ENCODE measurements at regions not wholly inside any gene's neighbourhood (a gene's known extent, or its start where the extent isn't known, plus 50 kb on each side); places are given as distances from the start of the nearest gene placed in this dataset.

- DNase-seq (ENCODE audit: extremely low spot score), result no peak
- ChIA-PET CTCF (no interaction called here), POLR2A (no interaction called here)
- TF ChIP-seq HDGF (IDR thresholded peaks at IDR 0.05; ENCODE audit: borderline replicate concordance) (no peak), SP1 (IDR thresholded peaks at IDR 0.05) (no peak), FOXK2 (IDR thresholded peaks at IDR 0.05) (no peak), L3MBTL2 (conservative IDR thresholded peaks at IDR 0.05) (no peak), PKNOX1 (IDR thresholded peaks at IDR 0.05) (no peak), NFRKB (IDR thresholded peaks at IDR 0.05) (no peak), ZNF384 (IDR thresholded peaks at IDR 0.05) (no peak), BHLHE40 (IDR thresholded peaks at IDR 0.05; ENCODE audit: borderline replicate concordance) (no peak), LEF1 (IDR thresholded peaks at IDR 0.05; ENCODE audit: borderline replicate concordance) (no peak), ARNT (IDR thresholded peaks at IDR 0.05) (no peak), CTBP1 (IDR thresholded peaks at IDR 0.05; ENCODE audit: borderline replicate concordance) (no peak), FOXA1 (IDR thresholded peaks at IDR 0.05) (no peak), FOXM1 (IDR thresholded peaks at IDR 0.05; ENCODE audit: borderline replicate concordance) (no peak), SUZ12 (IDR thresholded peaks at IDR 0.05) (no peak)
Measured at GRCh38 chr19:29013325-29013724, 199.6 kb downstream of the UQCRFS1 start.

- DNase-seq (ENCODE audit: extremely low spot score), result no peak
- ChIA-PET POLR2A (no interaction called here), CTCF (interaction anchor here (0.6 kb wide), 1 partner anchor 8 kb away, joined by 3 read pairs; no protein-coding TSS in a partner anchor)
- TF ChIP-seq SP1 (IDR thresholded peaks at IDR 0.05) (no peak), SUZ12 (IDR thresholded peaks at IDR 0.05) (no peak), ZNF384 (IDR thresholded peaks at IDR 0.05) (no peak), L3MBTL2 (conservative IDR thresholded peaks at IDR 0.05) (no peak), FOXA1 (IDR thresholded peaks at IDR 0.05) (no peak), TARDBP (IDR thresholded peaks at IDR 0.05) (no peak), CTBP1 (IDR thresholded peaks at IDR 0.05; ENCODE audit: borderline replicate concordance) (no peak), FOXM1 (IDR thresholded peaks at IDR 0.05; ENCODE audit: borderline replicate concordance) (no peak), PKNOX1 (IDR thresholded peaks at IDR 0.05) (no peak), NFRKB (IDR thresholded peaks at IDR 0.05) (no peak), HDGF (IDR thresholded peaks at IDR 0.05; ENCODE audit: borderline replicate concordance) (no peak), ARNT (IDR thresholded peaks at IDR 0.05) (no peak), FOXK2 (IDR thresholded peaks at IDR 0.05) (no peak), BHLHE40 (IDR thresholded peaks at IDR 0.05; ENCODE audit: borderline replicate concordance) (no peak), LEF1 (IDR thresholded peaks at IDR 0.05; ENCODE audit: borderline replicate concordance) (no peak)
Measured at GRCh38 chr19:29012457-29012856, 200.5 kb downstream of the UQCRFS1 start.

- POLR2A ChIA-PET, result no interaction called here
- CTCF ChIA-PET, result no interaction called here
- no peak for DNase-seq (ENCODE audit: extremely low spot score)
- TF ChIP-seq ZNF384 (IDR thresholded peaks at IDR 0.05) (no peak), ELF4 (IDR thresholded peaks at IDR 0.05) (no peak), FOXM1 (IDR thresholded peaks at IDR 0.05; ENCODE audit: borderline replicate concordance) (no peak), LEF1 (IDR thresholded peaks at IDR 0.05; ENCODE audit: borderline replicate concordance) (no peak), SUZ12 (IDR thresholded peaks at IDR 0.05) (no peak), BHLHE40 (IDR thresholded peaks at IDR 0.05; ENCODE audit: borderline replicate concordance) (no peak), TARDBP (IDR thresholded peaks at IDR 0.05) (no peak), FOXK2 (IDR thresholded peaks at IDR 0.05) (no peak), HDGF (IDR thresholded peaks at IDR 0.05; ENCODE audit: borderline replicate concordance) (no peak), SP1 (IDR thresholded peaks at IDR 0.05) (no peak), L3MBTL2 (conservative IDR thresholded peaks at IDR 0.05) (no peak), FOXA1 (IDR thresholded peaks at IDR 0.05) (no peak), ARNT (IDR thresholded peaks at IDR 0.05) (no peak), NFRKB (IDR thresholded peaks at IDR 0.05) (no peak), CTBP1 (IDR thresholded peaks at IDR 0.05; ENCODE audit: borderline replicate concordance) (no peak), PKNOX1 (IDR thresholded peaks at IDR 0.05) (no peak)
Measured at GRCh38 chr19:29010276-29010675, 202.7 kb downstream of the UQCRFS1 start.

GRCh38 chr19:29006057-29006735 lies 206.8 kb downstream of the UQCRFS1 start:
- DNase-seq (ENCODE audit: extremely low spot score), result no peak
- CTCF ChIA-PET, result no interaction called here
- no peak for TF ChIP-seq BHLHE40 (IDR thresholded peaks at IDR 0.05; ENCODE audit: borderline replicate concordance)
- TF ChIP-seq TARDBP (IDR thresholded peaks at IDR 0.05), result no peak
- no peak for TF ChIP-seq HDGF (IDR thresholded peaks at IDR 0.05; ENCODE audit: borderline replicate concordance)
- TF ChIP-seq FOXA1 (IDR thresholded peaks at IDR 0.05), result no peak
- no peak for TF ChIP-seq FOXM1 (IDR thresholded peaks at IDR 0.05; ENCODE audit: borderline replicate concordance)
- no peak for TF ChIP-seq ELF4 (IDR thresholded peaks at IDR 0.05)
- no peak for TF ChIP-seq ARNT (IDR thresholded peaks at IDR 0.05)
- no peak for TF ChIP-seq FOXK2 (IDR thresholded peaks at IDR 0.05)
- no peak for TF ChIP-seq LEF1 (IDR thresholded peaks at IDR 0.05; ENCODE audit: borderline replicate concordance)
- no peak for TF ChIP-seq L3MBTL2 (conservative IDR thresholded peaks at IDR 0.05)
- TF ChIP-seq SUZ12 (IDR thresholded peaks at IDR 0.05), result no peak
- TF ChIP-seq CTBP1 (IDR thresholded peaks at IDR 0.05; ENCODE audit: borderline replicate concordance), result no peak
- no peak for TF ChIP-seq ZNF384 (IDR thresholded peaks at IDR 0.05)
- no peak for TF ChIP-seq NFRKB (IDR thresholded peaks at IDR 0.05)
- no peak for TF ChIP-seq SP1 (IDR thresholded peaks at IDR 0.05)
- no peak for TF ChIP-seq PKNOX1 (IDR thresholded peaks at IDR 0.05)
- POLR2A ChIA-PET, result no interaction called here

- ChIA-PET POLR2A (no interaction called here), CTCF (no interaction called here)
- no peak for DNase-seq (ENCODE audit: extremely low spot score)
- TF ChIP-seq BHLHE40 (IDR thresholded peaks at IDR 0.05; ENCODE audit: borderline replicate concordance), result no peak
- TF ChIP-seq FOXM1 (IDR thresholded peaks at IDR 0.05; ENCODE audit: borderline replicate concordance), result no peak
- no peak for TF ChIP-seq SP1 (IDR thresholded peaks at IDR 0.05)
- TF ChIP-seq L3MBTL2 (conservative IDR thresholded peaks at IDR 0.05), result no peak
- no peak for TF ChIP-seq FOXK2 (IDR thresholded peaks at IDR 0.05)
Measured at GRCh38 chr19:29004796-29005195, 208.2 kb downstream of the UQCRFS1 start.
